ENCODE measurements at regions not wholly inside any gene's neighbourhood (a gene's known extent, or its start where the extent isn't known, plus 50 kb on each side); places are given as distances from the start of the nearest gene placed in this dataset.
"Not testable (repeated sequence)": the region's sequence is repeated elsewhere in the genome, so short reads cannot be mapped to it uniquely, and the experiment has no call there.

GRCh38 chr3:194924889-194925288, 239.2 kb downstream of the FAM43A start:
- not testable (repeated sequence) for TF ChIP-seq CTCF (IDR thresholded peaks at IDR 0.05); REST (IDR thresholded peaks at IDR 0.05; ENCODE audit: insufficient read depth in 1 of 2, low read depth in 2 of 2, low read length in 1 of 2); POLR2AphosphoS5 (IDR thresholded peaks at IDR 0.05; ENCODE audit: low read depth, low read length); SIN3A (IDR thresholded peaks at IDR 0.05; ENCODE audit: borderline replicate concordance, insufficient read depth, low read depth, low read length)

Data from Panc1 (cell line).